Renal pelvis (tissue), 1 donor: ENCODE measurements at regions not wholly inside any gene's neighbourhood (a gene's known extent, or its start where the extent isn't known, plus 50 kb on each side); places are given as distances from the start of the nearest gene placed in this dataset.
"Not testable (repeated sequence)": the region's sequence is repeated elsewhere in the genome, so short reads cannot be mapped to it uniquely, and the experiment has no call there.

Experiments
- DNase-seq: peaks from one replicate; pipeline ENCODE4 v3.0.0-alpha.2; 2013

- DNase-seq, result no peak
Measured at GRCh38 chr5:56659971-56660370, 155.4 kb upstream of the MAP3K1 start.

- DNase-seq, result no peak
Measured at GRCh38 chr5:56658972-56659371, 156.4 kb upstream of the MAP3K1 start.

- no peak for DNase-seq
Measured at GRCh38 chr5:56656846-56657726, 158.3 kb upstream of the MAP3K1 start.

GRCh38 chr5:56651893-56652292 lies 163.5 kb upstream of the MAP3K1 start:
- no peak for DNase-seq

GRCh38 chr5:56650386-56650785 lies 165.0 kb upstream of the MAP3K1 start:
- no peak for DNase-seq

- no peak for DNase-seq
Measured at GRCh38 chr5:56649569-56649968, 165.8 kb upstream of the MAP3K1 start.

GRCh38 chr5:56648460-56649034 lies 166.8 kb upstream of the MAP3K1 start:
- DNase-seq, result no peak

GRCh38 chr5:56647099-56647850 lies 168.1 kb upstream of the MAP3K1 start:
- DNase-seq, result no peak

- no peak for DNase-seq
Measured at GRCh38 chr5:56641635-56642260, 173.6 kb upstream of the MAP3K1 start.

GRCh38 chr5:56640763-56641406 lies 174.5 kb upstream of the MAP3K1 start:
- DNase-seq, result no peak

- no peak for DNase-seq
Measured at GRCh38 chr5:56639476-56639875, 175.9 kb upstream of the MAP3K1 start.

- DNase-seq, result no peak
Measured at GRCh38 chr5:56638768-56639238, 176.5 kb upstream of the MAP3K1 start.

GRCh38 chr5:56638061-56638621 lies 177.2 kb upstream of the MAP3K1 start:
- peak; percentile 84 for DNase-seq

GRCh38 chr5:56637321-56637920 lies 177.9 kb upstream of the MAP3K1 start:
- peak; percentile 33 for DNase-seq

GRCh38 chr5:56633950-56634349 lies 181.4 kb upstream of the MAP3K1 start:
- DNase-seq, result no peak

GRCh38 chr5:56632939-56633338 lies 182.4 kb upstream of the MAP3K1 start:
- DNase-seq, result no peak

GRCh38 chr5:56632199-56632598 lies 183.2 kb upstream of the MAP3K1 start:
- DNase-seq, result no peak

- DNase-seq, result no peak
Measured at GRCh38 chr5:56631719-56632118, 183.6 kb upstream of the MAP3K1 start.

GRCh38 chr5:56628616-56629015 lies 186.7 kb upstream of the MAP3K1 start:
- DNase-seq, result not testable (repeated sequence)

- peak; percentile 73 for DNase-seq
Measured at GRCh38 chr5:56625541-56625940, 189.8 kb upstream of the MAP3K1 start.

GRCh38 chr5:56624751-56625150 lies 190.6 kb upstream of the MAP3K1 start:
- DNase-seq, result no peak
